ENCODE measurements at regions not wholly inside any gene's neighbourhood (a gene's known extent, or its start where the extent isn't known, plus 50 kb on each side); places are given as distances from the start of the nearest gene placed in this dataset.

- TF ChIP-seq CTCF (IDR thresholded peaks at IDR 0.05; ENCODE audit: low read depth, low read length, missing input control): peak; percentile 5
- TF ChIP-seq RXRA (IDR thresholded peaks at IDR 0.05): peak; percentile 73 to 79
- TF ChIP-seq ATF3 (IDR thresholded peaks at IDR 0.05): no peak
- TF ChIP-seq JUND (IDR thresholded peaks at IDR 0.05): no peak
- peak; percentile 79 for TF ChIP-seq YY1 (IDR thresholded peaks at IDR 0.05)
- TF ChIP-seq HNF4A (conservative IDR thresholded peaks at IDR 0.05): peak; percentile 43 to 71
Observed at GRCh38 chr10:116001262-116001857, 271.6 kb downstream of the GFRA1 start.
